IPS-15b (cell line): ENCODE measurements at regions not wholly inside any gene's neighbourhood (a gene's known extent, or its start where the extent isn't known, plus 50 kb on each side); places are given as distances from the start of the nearest gene placed in this dataset.
"Not testable (repeated sequence)": the region's sequence is repeated elsewhere in the genome, so short reads cannot be mapped to it uniquely, and the experiment has no call there.

Experiments used
- H3K27me3 ChIP-seq: one replicate; pipeline ENCODE4 v1.6.1; 2013; ENCODE audit warnings: low read length; ENCODE audit not compliant: control insufficient read depth, insufficient read depth
- H3K36me3 ChIP-seq: one replicate; pipeline ENCODE4 v1.6.1; 2013; ENCODE audit warnings: low read length; ENCODE audit not compliant: control insufficient read depth, insufficient read depth
- H3K4me1 ChIP-seq: one replicate; pipeline ENCODE4 v1.6.1; 2013; ENCODE audit warnings: mild to moderate bottlenecking, low read length; ENCODE audit not compliant: control insufficient read depth, insufficient read depth
- H3K4me3 ChIP-seq: one replicate; pipeline ENCODE4 v1.5.1; 2013; ENCODE audit warnings: low read depth, low read length
- H3K9ac ChIP-seq: one replicate; pipeline ENCODE4 v1.6.1; 2013; ENCODE audit warnings: low read depth, mild to moderate bottlenecking, low read length
- H3K9me3 ChIP-seq: one replicate; pipeline ENCODE4 v1.6.1; 2013; ENCODE audit warnings: mild to moderate bottlenecking, low read length; ENCODE audit not compliant: control insufficient read depth, insufficient read depth

GRCh38 chr21:7916329-7917303 lies 2604.8 kb upstream of the TPTE start:
- no peaks in the 10 kb centered on the region for H3K36me3 ChIP-seq
- no peak overlapping the region for H3K9ac ChIP-seq
- H3K4me3 ChIP-seq = no peak overlapping the region
- H3K27me3 ChIP-seq = no peaks in the 10 kb centered on the region
- peaks cover 16% of the 10 kb centered on the region for H3K9me3 ChIP-seq
- no peaks in the 10 kb centered on the region for H3K4me1 ChIP-seq

GRCh38 chr21:7917729-7918128 lies 2603.7 kb upstream of the TPTE start:
- Histone ChIP-seq H3K27me3 (no peaks in the 10 kb centered on the region), H3K9me3 (peaks cover 25% of the 10 kb centered on the region), H3K4me1 (no peaks in the 10 kb centered on the region), H3K4me3 (no peak overlapping the region), H3K9ac (no peak overlapping the region), H3K36me3 (no peaks in the 10 kb centered on the region)

- not testable (repeated sequence) for H3K27me3 ChIP-seq, H3K4me3 ChIP-seq, H3K9ac ChIP-seq, H3K4me1 ChIP-seq, H3K36me3 ChIP-seq
- peaks cover 88% of the 10 kb centered on the region for H3K9me3 ChIP-seq
Measured at GRCh38 chr21:7925918-7926582, 2595.3 kb upstream of the TPTE start.

- not testable (repeated sequence) for H3K4me3 ChIP-seq, H3K36me3 ChIP-seq, H3K27me3 ChIP-seq, H3K4me1 ChIP-seq, H3K9ac ChIP-seq
- peaks cover 95% of the 10 kb centered on the region for H3K9me3 ChIP-seq
Measured at GRCh38 chr21:7928528-7928927, 2592.9 kb upstream of the TPTE start.

- H3K36me3 ChIP-seq, H3K4me1 ChIP-seq, H3K4me3 ChIP-seq, H3K27me3 ChIP-seq, H3K9ac ChIP-seq: not testable (repeated sequence)
- H3K9me3 ChIP-seq = peaks cover 95% of the 10 kb centered on the region
Measured at GRCh38 chr21:7929586-7929985, 2591.8 kb upstream of the TPTE start.

GRCh38 chr21:7930445-7930844 lies 2590.9 kb upstream of the TPTE start:
- H3K9me3 ChIP-seq = peaks cover 95% of the 10 kb centered on the region
- H3K27me3 ChIP-seq, H3K36me3 ChIP-seq: not testable (repeated sequence)

GRCh38 chr21:7932113-7932512 lies 2589.3 kb upstream of the TPTE start:
- not testable (repeated sequence) for H3K4me1 ChIP-seq, H3K4me3 ChIP-seq, H3K9ac ChIP-seq, H3K36me3 ChIP-seq, H3K27me3 ChIP-seq
- peaks cover 95% of the 10 kb centered on the region for H3K9me3 ChIP-seq

More at GRCh38 chr21:7930445-7930844, 2590.9 kb upstream of the TPTE start:
- H3K9ac ChIP-seq, H3K4me3 ChIP-seq, H3K4me1 ChIP-seq: not testable (repeated sequence)

- not testable (repeated sequence) for H3K27me3 ChIP-seq, H3K4me1 ChIP-seq, H3K36me3 ChIP-seq, H3K4me3 ChIP-seq, H3K9ac ChIP-seq
- H3K9me3 ChIP-seq = peaks cover 94% of the 10 kb centered on the region
Measured at GRCh38 chr21:7932834-7933233, 2588.5 kb upstream of the TPTE start.

- no peaks in the 10 kb centered on the region for H3K27me3 ChIP-seq
- H3K9me3 ChIP-seq = peaks cover 93% of the 10 kb centered on the region
- no peak overlapping the region for H3K9ac ChIP-seq
- H3K4me1 ChIP-seq = no peaks in the 10 kb centered on the region
- no peaks in the 10 kb centered on the region for H3K36me3 ChIP-seq
- H3K4me3 ChIP-seq = no peak overlapping the region
Measured at GRCh38 chr21:7933923-7934322, 2587.5 kb upstream of the TPTE start.

GRCh38 chr21:7937297-7937696 lies 2584.1 kb upstream of the TPTE start:
- H3K4me3 ChIP-seq, H3K27me3 ChIP-seq, H3K4me1 ChIP-seq, H3K9ac ChIP-seq, H3K36me3 ChIP-seq: not testable (repeated sequence)
- H3K9me3 ChIP-seq = peaks cover 96% of the 10 kb centered on the region

- not testable (repeated sequence) for H3K4me1 ChIP-seq, H3K4me3 ChIP-seq, H3K9ac ChIP-seq, H3K36me3 ChIP-seq, H3K27me3 ChIP-seq
- peaks cover 96% of the 10 kb centered on the region for H3K9me3 ChIP-seq
Measured at GRCh38 chr21:7938223-7938622, 2583.2 kb upstream of the TPTE start.

GRCh38 chr21:7941432-7941831 lies 2580.0 kb upstream of the TPTE start:
- peaks cover 95% of the 10 kb centered on the region for H3K9me3 ChIP-seq
- H3K4me3 ChIP-seq, H3K36me3 ChIP-seq, H3K9ac ChIP-seq, H3K4me1 ChIP-seq, H3K27me3 ChIP-seq: not testable (repeated sequence)
